ENCODE measurements at regions not wholly inside any gene's neighbourhood (a gene's known extent, or its start where the extent isn't known, plus 50 kb on each side); places are given as distances from the start of the nearest gene placed in this dataset.

DNA sequence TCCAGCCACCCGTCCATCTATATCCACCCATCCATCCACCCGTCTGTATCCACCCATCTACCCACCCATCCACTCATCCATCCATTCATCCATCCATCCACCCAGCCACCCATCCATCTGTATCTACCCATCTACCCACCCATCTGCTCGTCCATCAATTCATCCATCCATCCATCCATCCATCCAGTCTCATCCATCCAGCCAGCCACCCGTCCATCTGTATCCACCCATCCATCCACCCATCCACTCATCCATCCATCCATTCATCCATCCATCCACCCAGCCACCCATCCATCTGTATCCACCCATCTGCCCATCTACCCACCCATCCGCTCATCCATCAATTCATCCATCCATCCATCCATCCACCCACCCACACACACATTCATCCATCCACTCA, 73.2 kb downstream of the UNCX start:
- Mint-ChIP-seq H3K36me3 (ENCODE audit: low read depth) (no peaks in the 10 kb centered on the region), H3K27me3 (no peaks in the 10 kb centered on the region), H3K4me1 (no peaks in the 10 kb centered on the region), H3K4me3 (no peak overlapping the region), H3K27ac (no peak overlapping the region), H3K9me3 (no peaks in the 10 kb centered on the region)
- DNase-seq, result no peak
- ChIA-PET POLR2A (no interaction called here), CTCF (no interaction called here)

DNA sequence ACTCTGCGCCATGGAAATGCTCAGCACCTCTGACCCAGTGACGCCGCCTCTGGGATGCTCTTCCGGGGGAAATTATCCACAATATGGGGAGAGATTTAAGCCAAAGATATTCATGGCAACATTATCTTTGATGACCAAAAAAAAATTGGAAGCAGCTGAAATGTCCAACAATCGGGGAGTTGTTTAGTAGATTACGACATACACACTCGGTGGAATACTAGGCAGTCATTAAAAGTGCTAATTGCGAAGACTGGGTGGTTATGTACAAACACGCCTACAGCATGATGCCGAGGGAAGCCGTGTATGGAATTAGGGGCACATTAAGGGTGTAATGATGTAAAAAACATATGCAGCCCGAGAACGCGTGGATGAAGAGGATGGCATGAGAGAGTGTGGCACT, 75.2 kb downstream of the UNCX start:
- ChIA-PET POLR2A (no interaction called here), CTCF (no interaction called here)
- no peaks in the 10 kb centered on the region for H3K27me3 Mint-ChIP-seq
- no peaks in the 10 kb centered on the region for H3K9me3 Mint-ChIP-seq
- H3K4me1 Mint-ChIP-seq, result no peaks in the 10 kb centered on the region
- no peak overlapping the region for H3K27ac Mint-ChIP-seq
- no peaks in the 10 kb centered on the region for H3K36me3 Mint-ChIP-seq (ENCODE audit: low read depth)
- no peak overlapping the region for H3K4me3 Mint-ChIP-seq
- DNase-seq, result no peak

DNA sequence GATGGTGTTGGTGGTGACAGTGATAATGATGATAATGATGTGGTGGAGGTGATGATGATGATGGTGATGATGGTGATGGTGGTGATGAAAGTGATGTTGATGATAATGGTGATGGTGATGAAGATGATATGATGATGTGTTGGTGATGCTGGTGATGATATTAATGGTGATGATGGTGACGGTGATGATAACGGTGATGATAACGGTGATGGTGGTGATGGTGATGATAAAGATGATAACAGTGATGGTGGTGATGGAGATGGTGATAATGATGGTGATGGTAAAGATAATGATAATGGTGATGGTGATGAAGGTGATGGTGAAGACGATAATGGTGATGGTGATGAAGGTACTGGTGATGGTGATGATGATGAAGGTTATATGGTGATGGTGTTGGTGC, 76.6 kb downstream of the UNCX start:
- ChIA-PET POLR2A (no interaction called here), CTCF (no interaction called here)
- Mint-ChIP-seq H3K4me3 (no peak overlapping the region), H3K27ac (no peak overlapping the region), H3K4me1 (no peaks in the 10 kb centered on the region), H3K27me3 (no peaks in the 10 kb centered on the region), H3K9me3 (no peaks in the 10 kb centered on the region), H3K36me3 (ENCODE audit: low read depth) (no peaks in the 10 kb centered on the region)
- no peak for DNase-seq

DNA sequence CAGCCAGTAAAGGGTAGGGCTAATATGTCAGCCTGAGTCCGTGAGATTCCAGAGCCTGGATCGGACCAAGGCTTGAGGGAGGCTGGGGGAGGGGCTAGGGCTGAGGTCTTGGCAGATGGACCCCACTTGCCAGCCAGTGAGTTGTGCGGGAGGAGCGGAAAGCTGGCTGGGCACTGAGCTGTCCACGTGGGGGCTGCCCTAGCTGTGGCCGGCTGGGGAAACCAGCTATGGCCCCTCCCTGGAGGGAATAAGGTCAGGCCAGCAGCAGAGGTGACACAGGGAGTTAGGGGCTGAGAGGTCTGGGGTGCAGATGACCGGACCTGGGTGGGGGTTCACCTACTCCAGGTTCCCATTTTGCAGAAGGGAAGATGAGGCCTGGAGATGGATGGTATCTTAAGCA, 77.3 kb downstream of the UNCX start:
- DNase-seq, result no peak
- no peak overlapping the region for H3K27ac Mint-ChIP-seq
- no peaks in the 10 kb centered on the region for H3K27me3 Mint-ChIP-seq
- POLR2A ChIA-PET, result no interaction called here
- H3K4me1 Mint-ChIP-seq, result no peaks in the 10 kb centered on the region
- H3K4me3 Mint-ChIP-seq, result no peak overlapping the region
- no peaks in the 10 kb centered on the region for H3K36me3 Mint-ChIP-seq (ENCODE audit: low read depth)
- CTCF ChIA-PET, result interaction anchor here (0.5 kb wide), 1 partner anchor 735 kb away, joined by 3 read pairs; no protein-coding TSS in a partner anchor
- H3K9me3 Mint-ChIP-seq, result no peaks in the 10 kb centered on the region

DNA sequence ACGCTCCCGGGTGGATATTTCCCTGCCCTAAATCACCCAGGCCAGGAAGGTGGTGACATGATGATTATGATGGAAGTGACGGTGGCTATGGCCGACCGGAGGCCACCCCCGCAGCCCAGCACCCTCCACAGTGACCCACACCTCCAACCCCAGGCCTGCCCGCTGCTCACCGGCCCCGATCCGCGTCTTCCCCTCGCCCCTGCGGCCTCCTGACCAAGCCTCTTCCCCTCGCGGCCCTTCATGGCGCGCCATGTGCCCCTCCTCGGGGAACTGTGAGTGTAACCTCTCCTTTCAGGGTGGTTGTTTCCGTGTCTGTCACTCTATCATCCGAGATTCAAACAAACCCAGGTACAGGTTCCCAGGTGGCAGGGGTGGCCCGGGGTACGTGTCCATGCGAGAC, 78.3 kb downstream of the UNCX start:
- ChIA-PET CTCF (no interaction called here), POLR2A (no interaction called here)
- Mint-ChIP-seq H3K27ac (no peak overlapping the region), H3K36me3 (ENCODE audit: low read depth) (no peaks in the 10 kb centered on the region), H3K9me3 (no peaks in the 10 kb centered on the region), H3K4me3 (no peak overlapping the region), H3K27me3 (no peaks in the 10 kb centered on the region), H3K4me1 (no peaks in the 10 kb centered on the region)
- DNase-seq, result no peak

DNA sequence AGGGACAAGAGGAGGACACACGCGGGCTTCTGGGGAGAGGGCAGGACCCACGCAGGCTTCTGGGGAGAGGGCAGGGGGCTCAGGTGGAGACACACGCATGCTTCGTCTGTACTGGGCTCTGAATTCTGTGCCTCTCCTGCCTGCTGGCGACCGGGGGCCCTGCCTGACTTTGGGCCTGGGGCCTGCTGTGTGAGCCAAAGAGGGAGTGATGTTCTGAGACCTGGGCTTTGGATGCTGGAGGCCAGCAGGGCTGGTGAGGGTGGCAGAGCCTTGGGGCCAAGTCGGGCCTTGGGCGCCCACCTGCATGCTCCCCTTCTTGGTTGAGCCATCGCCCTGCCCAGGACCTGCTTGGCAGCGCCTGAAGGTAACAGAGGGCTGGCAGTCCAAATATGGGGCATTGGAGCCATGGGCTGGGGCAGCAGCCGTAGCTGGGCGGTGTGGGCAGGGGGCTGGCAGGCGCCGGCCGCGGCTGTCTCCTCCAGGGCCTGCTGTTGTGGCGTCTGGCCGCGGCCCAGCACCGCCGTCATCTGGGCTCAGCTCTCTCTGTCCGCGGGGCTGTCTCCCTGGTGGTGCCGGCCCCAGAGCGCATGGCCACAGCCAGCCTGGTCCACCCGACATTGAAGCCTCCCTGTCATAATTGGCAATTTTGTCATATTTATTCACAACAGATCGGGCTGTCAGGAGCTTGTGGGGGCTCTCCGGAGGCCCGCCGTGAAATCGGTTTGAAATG, 78.9 kb downstream of the UNCX start:
- ChIA-PET POLR2A (no interaction called here), CTCF (no interaction called here)
- no peak overlapping the region for H3K27ac Mint-ChIP-seq
- no peak for DNase-seq
- no peaks in the 10 kb centered on the region for H3K36me3 Mint-ChIP-seq (ENCODE audit: low read depth)
- no peak overlapping the region for H3K4me3 Mint-ChIP-seq
- H3K4me1 Mint-ChIP-seq, result no peaks in the 10 kb centered on the region
- no peaks in the 10 kb centered on the region for H3K27me3 Mint-ChIP-seq
- H3K9me3 Mint-ChIP-seq, result no peaks in the 10 kb centered on the region

DNA sequence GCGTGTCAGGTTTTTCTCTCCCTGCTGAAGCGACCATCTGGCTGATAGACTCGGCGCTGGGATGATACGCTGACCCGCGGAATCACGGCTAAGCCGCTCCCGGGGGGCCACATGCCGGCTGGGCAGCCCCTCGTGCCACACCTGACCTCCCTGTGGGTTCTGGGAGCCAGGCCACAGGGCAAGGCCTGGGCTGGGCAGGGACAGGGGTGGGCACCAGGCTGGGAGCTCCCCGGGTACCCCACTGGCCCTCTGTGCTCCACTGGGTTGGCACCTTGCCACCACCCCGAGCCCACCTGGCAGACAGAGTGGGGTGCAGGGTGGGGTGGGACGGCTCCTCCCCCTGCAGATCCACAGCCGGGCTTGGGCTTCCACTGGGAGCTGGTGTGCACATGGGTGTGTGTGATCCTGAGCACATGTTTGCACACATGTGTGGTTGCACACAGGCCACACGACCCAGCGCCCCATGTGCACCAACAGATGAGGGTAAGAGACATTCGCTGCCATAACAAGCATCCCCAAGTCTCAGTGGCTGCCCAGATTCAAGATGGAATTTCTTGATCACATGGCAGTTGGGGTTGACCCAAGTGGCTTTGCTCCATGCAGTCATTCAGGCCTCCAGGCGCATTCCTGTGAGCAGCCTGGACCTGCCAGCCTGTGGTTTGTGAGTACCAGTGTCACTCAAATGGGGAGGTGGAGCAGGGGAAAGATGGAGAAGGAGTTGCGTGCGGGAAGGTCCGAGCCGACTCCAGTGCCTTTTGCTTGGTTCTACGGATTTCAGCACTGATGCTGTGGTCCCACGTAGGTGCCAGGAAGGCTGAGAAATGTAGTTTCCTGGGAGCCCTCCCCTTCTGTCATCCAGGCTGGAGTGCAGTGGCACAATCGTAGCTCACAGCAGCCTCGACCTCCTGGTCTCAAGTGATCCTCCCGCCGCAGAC, 79.7 kb downstream of the UNCX start:
- DNase-seq, result no peak
- no peak overlapping the region for H3K4me3 Mint-ChIP-seq
- CTCF ChIA-PET, result no interaction called here
- H3K9me3 Mint-ChIP-seq, result no peaks in the 10 kb centered on the region
- no peak overlapping the region for H3K27ac Mint-ChIP-seq
- no peaks in the 10 kb centered on the region for H3K36me3 Mint-ChIP-seq (ENCODE audit: low read depth)
- H3K4me1 Mint-ChIP-seq, result no peaks in the 10 kb centered on the region
- no peaks in the 10 kb centered on the region for H3K27me3 Mint-ChIP-seq
- POLR2A ChIA-PET, result no interaction called here

DNA sequence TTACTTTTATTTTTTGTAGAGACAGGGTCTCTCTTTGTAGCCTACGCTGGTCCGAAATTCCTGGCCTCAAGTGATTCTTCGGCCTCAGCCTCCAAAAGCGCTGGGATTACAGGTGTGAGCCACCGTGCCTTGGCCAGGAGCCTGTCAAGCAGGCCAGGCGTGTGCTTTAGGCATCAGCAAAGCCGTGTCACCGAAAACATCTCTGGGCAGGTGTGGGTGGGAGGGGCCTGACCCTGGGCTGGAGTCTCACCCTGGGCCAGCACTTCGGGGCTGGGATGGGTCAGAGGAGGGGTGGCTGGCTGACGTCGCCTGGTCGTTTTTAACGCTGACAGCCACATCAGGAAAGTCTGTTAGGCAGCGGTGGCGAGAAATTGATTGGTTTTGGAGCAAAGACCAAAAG, 80.9 kb downstream of the UNCX start:
- no peak overlapping the region for H3K27ac Mint-ChIP-seq
- no peaks in the 10 kb centered on the region for H3K4me1 Mint-ChIP-seq
- H3K4me3 Mint-ChIP-seq, result no peak overlapping the region
- DNase-seq, result no peak
- H3K9me3 Mint-ChIP-seq, result no peaks in the 10 kb centered on the region
- ChIA-PET CTCF (no interaction called here), POLR2A (no interaction called here)
- no peaks in the 10 kb centered on the region for H3K27me3 Mint-ChIP-seq
- no peaks in the 10 kb centered on the region for H3K36me3 Mint-ChIP-seq (ENCODE audit: low read depth)

DNA sequence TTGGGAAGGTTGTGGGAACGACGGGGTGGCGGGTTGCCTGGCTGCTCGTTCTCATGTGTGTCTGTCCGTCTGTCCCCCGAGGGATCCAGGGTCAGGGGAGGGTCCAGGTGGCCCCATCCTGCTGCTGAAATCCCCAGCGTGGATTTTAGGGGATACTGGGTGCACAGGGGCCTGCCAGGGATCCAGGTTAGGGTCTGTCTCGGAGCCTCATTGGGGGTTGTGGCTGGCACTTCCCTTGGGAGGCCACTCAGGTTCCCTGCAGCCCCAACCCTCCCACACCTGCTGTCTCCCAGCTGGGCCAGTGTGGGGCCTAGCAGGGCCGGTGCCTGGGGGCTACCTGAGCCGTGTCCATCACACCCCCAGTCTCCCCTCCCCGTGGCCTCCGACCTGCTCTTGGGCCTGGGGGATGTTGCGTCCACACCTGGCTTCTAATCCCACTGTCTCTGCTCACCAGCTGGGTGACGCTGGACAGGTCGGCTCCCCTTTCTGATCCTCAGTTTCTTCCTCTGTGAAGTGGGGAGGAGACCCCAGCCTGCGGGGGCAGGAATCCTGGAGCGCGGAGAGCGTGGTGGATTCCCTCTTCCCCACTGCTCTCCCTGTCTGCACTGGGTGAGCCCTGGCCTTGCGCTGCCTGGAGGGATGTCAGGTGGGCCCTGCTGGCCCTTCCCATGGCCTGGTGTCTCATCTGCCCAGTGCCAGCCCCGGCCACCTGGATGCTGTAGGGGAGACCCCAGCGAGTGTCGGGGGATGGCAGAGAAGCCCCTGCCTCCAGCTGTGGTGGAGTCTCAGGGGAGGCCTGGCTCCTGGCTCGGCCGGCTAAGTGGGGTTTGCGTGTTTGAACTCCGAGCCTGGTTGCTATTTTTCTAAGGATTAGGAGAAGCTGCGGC, 81.6 kb downstream of the UNCX start:
- no peaks in the 10 kb centered on the region for H3K9me3 Mint-ChIP-seq
- POLR2A ChIA-PET, result no interaction called here
- CTCF ChIA-PET, result no interaction called here
- H3K27me3 Mint-ChIP-seq, result no peaks in the 10 kb centered on the region
- H3K27ac Mint-ChIP-seq, result no peak overlapping the region
- no peaks in the 10 kb centered on the region for H3K4me1 Mint-ChIP-seq
- H3K4me3 Mint-ChIP-seq, result no peak overlapping the region
- no peak for DNase-seq
- no peaks in the 10 kb centered on the region for H3K36me3 Mint-ChIP-seq (ENCODE audit: low read depth)

DNA sequence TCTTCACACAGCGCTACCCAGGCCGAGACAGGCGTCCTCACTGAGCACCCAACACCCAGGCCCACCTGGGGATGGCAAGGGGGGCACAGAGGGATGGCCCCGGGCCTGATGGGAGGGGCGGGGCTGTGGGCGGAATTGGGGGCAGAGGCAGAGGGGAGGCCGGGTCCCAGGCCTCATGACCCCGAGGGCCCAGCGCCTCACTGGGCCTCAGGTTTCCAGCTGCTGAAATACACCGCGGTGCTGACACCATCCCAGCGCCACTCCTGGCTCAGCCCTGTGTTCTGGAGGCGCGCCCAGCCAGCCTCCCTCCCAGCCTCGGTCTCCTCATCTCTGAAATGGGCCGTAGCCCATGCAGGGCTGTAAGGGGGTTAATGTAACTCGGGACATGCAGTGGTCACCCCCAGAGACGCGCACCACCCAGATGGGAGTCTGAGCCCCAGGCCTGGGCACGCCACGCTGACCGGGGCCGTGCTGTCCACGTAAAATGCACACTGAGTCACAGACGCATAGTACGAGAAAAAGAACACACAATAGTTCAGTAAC, 82.3 kb downstream of the UNCX start:
- Mint-ChIP-seq H3K27ac (no peak overlapping the region), H3K9me3 (no peaks in the 10 kb centered on the region), H3K36me3 (ENCODE audit: low read depth) (no peaks in the 10 kb centered on the region), H3K27me3 (no peaks in the 10 kb centered on the region), H3K4me3 (no peak overlapping the region), H3K4me1 (no peaks in the 10 kb centered on the region)
- no peak for DNase-seq
- CTCF ChIA-PET, result no interaction called here
- POLR2A ChIA-PET, result no interaction called here

DNA sequence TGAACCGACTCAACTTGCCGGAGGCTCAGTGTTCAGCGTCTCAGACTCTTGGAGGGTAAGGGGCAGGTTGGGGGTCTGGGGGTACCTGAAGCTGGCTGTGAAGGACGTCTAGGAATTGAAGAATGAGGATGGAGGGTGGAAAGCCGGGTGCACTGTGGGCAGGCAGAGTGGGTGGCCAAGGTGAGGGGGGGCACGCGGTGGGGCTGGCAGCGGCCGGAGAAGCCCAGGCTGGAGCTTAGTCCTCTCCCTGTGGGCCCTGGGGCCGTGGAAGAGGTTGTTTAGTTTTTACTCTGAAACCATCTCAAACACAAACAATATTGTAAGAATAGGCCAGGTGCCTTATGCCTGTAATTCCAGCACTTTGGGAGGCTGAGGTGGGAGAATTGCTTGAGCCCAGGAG, 83.4 kb downstream of the UNCX start:
- no peaks in the 10 kb centered on the region for H3K36me3 Mint-ChIP-seq (ENCODE audit: low read depth)
- no peak for DNase-seq
- POLR2A ChIA-PET, result no interaction called here
- H3K9me3 Mint-ChIP-seq, result no peaks in the 10 kb centered on the region
- no peak overlapping the region for H3K4me3 Mint-ChIP-seq
- no peaks in the 10 kb centered on the region for H3K27me3 Mint-ChIP-seq
- CTCF ChIA-PET, result interaction anchor here (0.5 to 0.6 kb wide), 2 partner anchors 19 to 21 kb away, joined by 3 read pairs; no protein-coding TSS in a partner anchor
- no peak overlapping the region for H3K27ac Mint-ChIP-seq
- no peaks in the 10 kb centered on the region for H3K4me1 Mint-ChIP-seq

DNA sequence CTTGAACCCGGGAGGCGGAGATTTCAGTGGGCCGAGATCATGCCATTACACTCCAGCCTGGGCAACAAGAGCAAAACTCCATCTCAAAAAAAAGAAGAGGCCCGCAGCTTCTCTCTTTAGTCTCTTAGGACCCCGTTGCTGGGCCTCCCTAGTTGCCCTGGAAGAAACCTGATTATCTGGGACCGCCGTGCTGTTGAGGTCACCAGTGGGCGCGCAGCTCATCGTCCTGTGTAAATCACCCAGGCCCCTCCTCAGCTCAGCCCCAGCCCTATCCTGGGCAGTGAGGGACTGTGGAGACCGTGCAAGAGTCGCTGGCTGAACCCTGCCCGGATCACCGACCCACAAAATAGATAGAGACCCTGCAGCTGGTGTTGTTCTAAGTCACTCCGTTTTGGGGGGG, 85.0 kb downstream of the UNCX start:
- Mint-ChIP-seq H3K27me3 (no peaks in the 10 kb centered on the region), H3K4me3 (no peak overlapping the region), H3K4me1 (no peaks in the 10 kb centered on the region), H3K27ac (no peak overlapping the region), H3K9me3 (no peaks in the 10 kb centered on the region), H3K36me3 (ENCODE audit: low read depth) (no peaks in the 10 kb centered on the region)
- ChIA-PET CTCF (no interaction called here), POLR2A (no interaction called here)
- DNase-seq, result no peak

DNA sequence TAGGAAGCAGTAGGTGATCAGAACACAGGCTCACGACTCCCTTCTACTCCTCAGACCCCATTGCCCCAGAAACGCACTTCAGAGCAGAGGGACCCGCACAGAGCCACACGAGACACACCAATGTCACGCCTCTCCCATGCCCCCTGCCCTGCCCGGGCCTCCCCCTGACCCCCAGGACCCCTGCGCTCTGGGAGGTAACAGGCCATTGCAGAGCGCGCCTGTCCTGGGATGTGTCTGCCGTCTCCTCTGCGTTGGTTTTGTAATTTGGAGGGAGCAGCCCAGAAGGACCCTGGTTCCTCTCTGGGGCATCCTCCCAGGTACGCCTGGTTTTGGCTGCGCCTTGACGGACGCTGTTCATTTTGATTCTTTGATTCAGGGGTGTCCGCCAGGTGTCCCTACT, 85.4 kb downstream of the UNCX start:
- no peaks in the 10 kb centered on the region for H3K27me3 Mint-ChIP-seq
- no peak overlapping the region for H3K27ac Mint-ChIP-seq
- H3K9me3 Mint-ChIP-seq, result no peaks in the 10 kb centered on the region
- ChIA-PET POLR2A (no interaction called here), CTCF (no interaction called here)
- no peak overlapping the region for H3K4me3 Mint-ChIP-seq
- no peaks in the 10 kb centered on the region for H3K36me3 Mint-ChIP-seq (ENCODE audit: low read depth)
- H3K4me1 Mint-ChIP-seq, result no peaks in the 10 kb centered on the region
- DNase-seq, result no peak
